ENCODE measurements at regions not wholly inside any gene's neighbourhood (a gene's known extent, or its start where the extent isn't known, plus 50 kb on each side); places are given as distances from the start of the nearest gene placed in this dataset.
A peak's percentile ranks its signal among the peaks of the same experiment; 100 is the strongest.

- Mint-ChIP-seq H3K4me1 (peaks cover 0 to 3% (median 0%) of the 10 kb centered on the region in 4 donors), H3K4me3 (no peak overlapping the region), H3K27me3 (peaks cover 0 to 6% (median 2%) of the 10 kb centered on the region in 5 donors), H3K9me3 (peaks cover 0 to 2% (median 0%) of the 10 kb centered on the region in 9 donors), H3K27ac (no peak overlapping the region), H3K36me3 (no peaks in the 10 kb centered on the region)
- DNase-seq (no peak), ATAC-seq (no peak)
- POLR2A ChIA-PET = no interaction called here
These were observed 168.8 kb upstream of the SMAD3 start for GRCh38 chr15:66896611-66897010.

- DNase-seq (no peak), ATAC-seq (no peak)
- POLR2A ChIA-PET = no interaction called here
- Mint-ChIP-seq H3K36me3 (no peaks in the 10 kb centered on the region), H3K4me3 (no peak overlapping the region), H3K27ac (no peak overlapping the region), H3K27me3 (peaks cover 0 to 4% (median 0%) of the 10 kb centered on the region in 5 donors), H3K9me3 (no peaks in the 10 kb centered on the region), H3K4me1 (peaks cover 0 to 3% (median 0%) of the 10 kb centered on the region in 4 donors)
These were observed 168.0 kb upstream of the SMAD3 start for GRCh38 chr15:66897416-66897815.

GRCh38 chr15:66897971-66898370 is 167.4 kb upstream of the SMAD3 start:
- no peaks in the 10 kb centered on the region for H3K9me3 Mint-ChIP-seq
- ATAC-seq = no peak

GRCh38 chr15:66898656-66899386 is 166.6 kb upstream of the SMAD3 start:
- ATAC-seq (no peak), DNase-seq (no peak)
- peaks cover 0 to 3% (median 0%) of the 10 kb centered on the region in 5 donors for H3K27me3 Mint-ChIP-seq
- H3K9me3 Mint-ChIP-seq = no peaks in the 10 kb centered on the region
- H3K4me1 Mint-ChIP-seq = peaks cover 0 to 4% (median 1%) of the 10 kb centered on the region in 4 donors
- H3K27ac Mint-ChIP-seq = no peak overlapping the region
- H3K36me3 Mint-ChIP-seq = no peaks in the 10 kb centered on the region
- no peak overlapping the region for H3K4me3 Mint-ChIP-seq
- POLR2A ChIA-PET = interaction anchor here (0.6 kb wide), 1 partner anchor 1755 kb away, joined by 3 read pairs; no protein-coding TSS in a partner anchor

More at GRCh38 chr15:66897971-66898370, 167.4 kb upstream of the SMAD3 start:
- Mint-ChIP-seq H3K27me3 (peaks cover 0 to 3% (median 0%) of the 10 kb centered on the region in 5 donors), H3K36me3 (no peaks in the 10 kb centered on the region), H3K27ac (peak overlapping the region in 2 of 10 donors; percentile 44 to 89), H3K4me1 (peaks cover 0 to 3% (median 0%) of the 10 kb centered on the region in 4 donors), H3K4me3 (no peak overlapping the region)
- no peak for DNase-seq
- POLR2A ChIA-PET = no interaction called here

- no peak for ATAC-seq
- Mint-ChIP-seq H3K36me3 (no peaks in the 10 kb centered on the region), H3K9me3 (no peaks in the 10 kb centered on the region), H3K27me3 (no peaks in the 10 kb centered on the region), H3K4me3 (no peak overlapping the region), H3K27ac (peak overlapping the region in 1 of 10 donors; percentile 3), H3K4me1 (peaks cover 0 to 6% (median 2%) of the 10 kb centered on the region in 4 donors)
- no peak for DNase-seq
- POLR2A ChIA-PET = interaction anchor here (0.6 kb wide), 1 partner anchor 1754 kb away, joined by 3 read pairs; no protein-coding TSS in a partner anchor
These were observed 165.6 kb upstream of the SMAD3 start for GRCh38 chr15:66899555-66900350.

GRCh38 chr15:66900586-66901310 is 164.7 kb upstream of the SMAD3 start:
- H3K4me1 Mint-ChIP-seq = peaks cover 0 to 6% (median 2%) of the 10 kb centered on the region in 4 donors
- POLR2A ChIA-PET = no interaction called here
- ATAC-seq (no peak), DNase-seq (no peak)
- no peak overlapping the region for H3K4me3 Mint-ChIP-seq
- no peak overlapping the region for H3K27ac Mint-ChIP-seq
- no peaks in the 10 kb centered on the region for H3K36me3 Mint-ChIP-seq
- no peaks in the 10 kb centered on the region for H3K27me3 Mint-ChIP-seq
- H3K9me3 Mint-ChIP-seq = no peaks in the 10 kb centered on the region

GRCh38 chr15:66901336-66902100 is 163.9 kb upstream of the SMAD3 start:
- Mint-ChIP-seq H3K4me1 (peaks cover 0 to 6% (median 2%) of the 10 kb centered on the region in 4 donors), H3K36me3 (no peaks in the 10 kb centered on the region), H3K27me3 (peaks cover 0 to 3% (median under 1%) of the 10 kb centered on the region in 5 donors), H3K4me3 (no peak overlapping the region), H3K9me3 (peaks cover 0 to 5% (median 0%) of the 10 kb centered on the region in 9 donors), H3K27ac (no peak overlapping the region)
- DNase-seq = no peak
- no peak for ATAC-seq
- POLR2A ChIA-PET = no interaction called here

- H3K27ac Mint-ChIP-seq = peak overlapping the region in 1 of 10 donors; percentile 5
These were observed 160.2 kb upstream of the SMAD3 start for GRCh38 chr15:66905185-66905584.

GRCh38 chr15:66905954-66906353 is 159.4 kb upstream of the SMAD3 start:
- H3K4me1 Mint-ChIP-seq = peaks cover 0 to 11% (median 5%) of the 10 kb centered on the region in 4 donors
- POLR2A ChIA-PET = no interaction called here
- no peak overlapping the region for H3K27ac Mint-ChIP-seq
- peaks cover 0 to 6% (median 0%) of the 10 kb centered on the region in 9 donors for H3K9me3 Mint-ChIP-seq
- H3K27me3 Mint-ChIP-seq = peaks cover 0 to 5% (median 2%) of the 10 kb centered on the region in 5 donors
- no peak for DNase-seq
- H3K4me3 Mint-ChIP-seq = no peak overlapping the region
- H3K36me3 Mint-ChIP-seq = no peaks in the 10 kb centered on the region
- no peak for ATAC-seq

More at GRCh38 chr15:66905185-66905584, 160.2 kb upstream of the SMAD3 start:
- Mint-ChIP-seq H3K9me3 (peaks cover 0 to 6% (median 0%) of the 10 kb centered on the region in 9 donors), H3K4me3 (no peak overlapping the region), H3K27me3 (peaks cover 0 to 5% (median 2%) of the 10 kb centered on the region in 5 donors), H3K4me1 (peaks cover 0 to 11% (median 4%) of the 10 kb centered on the region in 4 donors), H3K36me3 (no peaks in the 10 kb centered on the region)
- ATAC-seq (no peak), DNase-seq (no peak)
- POLR2A ChIA-PET = no interaction called here

- Mint-ChIP-seq H3K36me3 (no peaks in the 10 kb centered on the region), H3K4me3 (no peak overlapping the region), H3K27me3 (peaks cover 0 to 5% (median 2%) of the 10 kb centered on the region in 5 donors), H3K9me3 (peaks cover 0 to 6% (median 0%) of the 10 kb centered on the region in 9 donors), H3K27ac (no peak overlapping the region), H3K4me1 (peaks cover 9 to 15% (median 11%) of the 10 kb centered on the region in 4 donors)
- ATAC-seq (no peak), DNase-seq (no peak)
- POLR2A ChIA-PET = no interaction called here
These were observed 158.5 kb upstream of the SMAD3 start for GRCh38 chr15:66906668-66907614.

All from naive thymus-derived CD8-positive, alpha-beta T cell (primary cell).